K562 (cell line): ENCODE measurements at regions not wholly inside any gene's neighbourhood (a gene's known extent, or its start where the extent isn't known, plus 50 kb on each side); places are given as distances from the start of the nearest gene placed in this dataset.

Source experiments
- NCOA2 ChIP-seq, 2 experiments: fragments of 450-650 bp; IDR thresholded peaks; 2 replicates each; pipeline ENCODE4 v1.6.1; 2018; ENCODE audit warnings: mild to moderate bottlenecking in 2 of 2, moderate library complexity in 1 of 2; ENCODE audit not compliant: partially characterized antibody in 2 of 2
- NR1H2 ChIP-seq: sonication (generic); formaldehyde crosslinking; IDR thresholded peaks from 2 replicates; pipeline ENCODE4 v1.4.0; 2020; ENCODE audit warnings: mild to moderate bottlenecking, missing genetic modification reagents
- RUNX1 ChIP-seq: sonication (generic); IDR thresholded peaks from 2 replicates; pipeline ENCODE4 v1.6.1; 2016; ENCODE audit warnings: antibody characterized with exemption, low read depth
- SIX5 ChIP-seq, 2 experiments: IDR thresholded peaks; 2 replicates each; pipeline ENCODE4 v1.6.1; 2011; ENCODE audit warnings: low read length in 2 of 2, borderline replicate concordance in 1 of 2, low read depth in 1 of 2, mild to moderate bottlenecking in 1 of 2, moderate library complexity in 1 of 2; ENCODE audit not compliant: insufficient read depth in 1 of 2
- SMARCE1 ChIP-seq: fragments of 450-650 bp; IDR thresholded peaks from 2 replicates; pipeline ENCODE4 v1.7.1; 2016; ENCODE audit warnings: mild to moderate bottlenecking
- TF ChIP-seq, protein P1 (sequence below): fragments of 450-650 bp; IDR thresholded peaks from 2 replicates; pipeline ENCODE4 v1.6.1; 2017; ENCODE audit warnings: antibody characterized with exemption, mild to moderate bottlenecking
- TF ChIP-seq, protein P2 (sequence below): sonication (generic); formaldehyde crosslinking; IDR thresholded peaks from 2 replicates; pipeline ENCODE4 v1.8.0; 2022; ENCODE audit warnings: missing genetic modification reagents, mild to moderate bottlenecking, borderline replicate concordance

DNA sequence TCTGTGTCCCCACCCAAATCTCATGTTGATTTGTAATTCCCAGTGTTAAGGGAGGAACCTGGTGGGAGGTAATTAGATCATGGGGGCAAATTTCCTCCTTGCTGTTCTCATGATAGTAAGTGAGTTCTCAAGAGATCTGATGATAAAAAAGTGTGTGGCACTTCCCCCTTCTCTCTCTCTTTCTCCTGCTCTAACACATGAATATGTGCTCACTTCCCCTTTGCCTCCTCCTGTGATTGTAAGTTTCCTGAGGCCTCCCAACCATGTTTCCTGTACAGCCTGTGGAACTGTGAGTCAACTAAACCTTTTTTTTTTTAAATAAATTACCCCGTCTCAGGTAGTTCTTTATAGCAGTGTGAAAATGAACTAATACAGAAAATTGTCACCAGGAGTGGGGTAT is 380.0 kb downstream of the MEIS1 start:
- TF ChIP-seq SMARCE1 (no peak), SIX5 (IDR thresholded peaks at IDR 0.05; ENCODE audit: borderline replicate concordance in 1 of 2, insufficient read depth in 1 of 2, low read depth in 1 of 2, low read length in 2 of 2) (no peak), NCOA2 (IDR thresholded peaks at IDR 0.05; ENCODE audit: partially characterized antibody in 2 of 2) (no peak), NR1H2 (CRISPR knock-in tag) (no peak), RUNX1 (no peak)
- TF ChIP-seq, protein P1, sequence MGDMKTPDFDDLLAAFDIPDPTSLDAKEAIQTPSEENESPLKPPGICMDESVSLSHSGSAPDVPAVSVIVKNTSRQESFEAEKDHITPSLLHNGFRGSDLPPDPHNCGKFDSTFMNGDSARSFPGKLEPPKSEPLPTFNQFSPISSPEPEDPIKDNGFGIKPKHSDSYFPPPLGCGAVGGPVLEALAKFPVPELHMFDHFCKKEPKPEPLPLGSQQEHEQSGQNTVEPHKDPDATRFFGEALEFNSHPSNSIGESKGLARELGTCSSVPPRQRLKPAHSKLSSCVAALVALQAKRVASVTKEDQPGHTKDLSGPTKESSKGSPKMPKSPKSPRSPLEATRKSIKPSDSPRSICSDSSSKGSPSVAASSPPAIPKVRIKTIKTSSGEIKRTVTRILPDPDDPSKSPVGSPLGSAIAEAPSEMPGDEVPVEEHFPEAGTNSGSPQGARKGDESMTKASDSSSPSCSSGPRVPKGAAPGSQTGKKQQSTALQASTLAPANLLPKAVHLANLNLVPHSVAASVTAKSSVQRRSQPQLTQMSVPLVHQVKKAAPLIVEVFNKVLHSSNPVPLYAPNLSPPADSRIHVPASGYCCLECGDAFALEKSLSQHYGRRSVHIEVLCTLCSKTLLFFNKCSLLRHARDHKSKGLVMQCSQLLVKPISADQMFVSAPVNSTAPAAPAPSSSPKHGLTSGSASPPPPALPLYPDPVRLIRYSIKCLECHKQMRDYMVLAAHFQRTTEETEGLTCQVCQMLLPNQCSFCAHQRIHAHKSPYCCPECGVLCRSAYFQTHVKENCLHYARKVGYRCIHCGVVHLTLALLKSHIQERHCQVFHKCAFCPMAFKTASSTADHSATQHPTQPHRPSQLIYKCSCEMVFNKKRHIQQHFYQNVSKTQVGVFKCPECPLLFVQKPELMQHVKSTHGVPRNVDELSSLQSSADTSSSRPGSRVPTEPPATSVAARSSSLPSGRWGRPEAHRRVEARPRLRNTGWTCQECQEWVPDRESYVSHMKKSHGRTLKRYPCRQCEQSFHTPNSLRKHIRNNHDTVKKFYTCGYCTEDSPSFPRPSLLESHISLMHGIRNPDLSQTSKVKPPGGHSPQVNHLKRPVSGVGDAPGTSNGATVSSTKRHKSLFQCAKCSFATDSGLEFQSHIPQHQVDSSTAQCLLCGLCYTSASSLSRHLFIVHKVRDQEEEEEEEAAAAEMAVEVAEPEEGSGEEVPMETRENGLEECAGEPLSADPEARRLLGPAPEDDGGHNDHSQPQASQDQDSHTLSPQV: no peak
- TF ChIP-seq, protein P2, sequence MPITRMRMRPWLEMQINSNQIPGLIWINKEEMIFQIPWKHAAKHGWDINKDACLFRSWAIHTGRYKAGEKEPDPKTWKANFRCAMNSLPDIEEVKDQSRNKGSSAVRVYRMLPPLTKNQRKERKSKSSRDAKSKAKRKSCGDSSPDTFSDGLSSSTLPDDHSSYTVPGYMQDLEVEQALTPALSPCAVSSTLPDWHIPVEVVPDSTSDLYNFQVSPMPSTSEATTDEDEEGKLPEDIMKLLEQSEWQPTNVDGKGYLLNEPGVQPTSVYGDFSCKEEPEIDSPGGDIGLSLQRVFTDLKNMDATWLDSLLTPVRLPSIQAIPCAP: no peak
